SK-N-SH (cell line): ENCODE measurements at regions not wholly inside any gene's neighbourhood (a gene's known extent, or its start where the extent isn't known, plus 50 kb on each side); places are given as distances from the start of the nearest gene placed in this dataset.

ENCODE experiments used
- CTCF ChIA-PET: fragments of 300-600, 350-600 bp; formaldehyde crosslinking; extraction: SDS; loops from one replicate; lab custom pipeline; 2021; lab: Yijun Ruan, JAX
- POLR2A ChIA-PET: fragments of 350-600 bp; sonication (Branson Sonifier 250); formaldehyde crosslinking; extraction: SDS; loops from one replicate; lab custom pipeline; 2020; ENCODE audit warnings: antibody characterized with exemption, inconsistent platforms; lab: Yijun Ruan, JAX
- DNase-seq: peaks from one replicate; pipeline ENCODE4 v3.0.0; 2012
- H2AFZ ChIP-seq: fragments of 200-600 bp; sonication (generic); 2 replicates; pipeline ENCODE4 v1.8.1; 2016; ENCODE audit warnings: antibody characterized with exemption, mild to moderate bottlenecking, low read depth
- H3F3A ChIP-seq: fragments of 200-600 bp; sonication (generic); replicated peaks from 2 replicates; pipeline ENCODE3; 2016; ENCODE audit warnings: antibody characterized with exemption, mild to moderate bottlenecking; ENCODE audit not compliant: insufficient read depth
- H3K27ac ChIP-seq, 2 experiments: fragments of 200-500 bp in 1 of 2; fragments of 200-600 bp in 1 of 2; sonication (Bioruptor generic) in 1 of 2; sonication (generic), shearing (Covaris generic) in 1 of 2; 2 replicates each; pipeline versions ENCODE4 v1.5.1 to v1.6.1; 2014 to 2016; ENCODE audit warnings: low read depth in 2 of 2, inconsistent platforms in 1 of 2, low read length in 1 of 2, mild to moderate bottlenecking in 1 of 2, mixed read lengths in 1 of 2
- H3K27me3 ChIP-seq: fragments of 200-600 bp; sonication (generic), shearing (Covaris generic); 2 replicates; pipeline ENCODE4 v1.6.1; 2016; ENCODE audit warnings: mixed run types; ENCODE audit not compliant: insufficient read depth
- H3K36me3 ChIP-seq, 2 experiments: fragments of 200-500 bp in 1 of 2; fragments of 200-600 bp in 1 of 2; sonication (Bioruptor generic) in 1 of 2; sonication (generic) in 1 of 2; replicated peaks in 1 of 2; 2 replicates each; pipeline versions ENCODE3 to v1.5.1; 2014 to 2016; ENCODE audit warnings: low read length in 1 of 2, mild to moderate bottlenecking in 1 of 2; ENCODE audit not compliant: insufficient read depth in 2 of 2, control insufficient read depth in 1 of 2
- H3K4me1 ChIP-seq, 2 experiments: fragments of 200-500 bp in 1 of 2; fragments of 200-600 bp in 1 of 2; sonication (Bioruptor generic) in 1 of 2; sonication (generic), shearing (Covaris generic) in 1 of 2; 2 replicates each; pipeline versions ENCODE4 v1.5.1 to v1.6.1; 2014 to 2016; ENCODE audit warnings: low read depth in 1 of 2, low read length in 1 of 2, mixed run types in 1 of 2; ENCODE audit not compliant: insufficient read depth in 2 of 2, control insufficient read depth in 1 of 2
- H3K4me2 ChIP-seq: fragments of 200-600 bp; sonication (generic), shearing (Covaris generic); 2 replicates; pipeline ENCODE4 v1.6.1; 2017; ENCODE audit warnings: mixed run types
- H3K4me3 ChIP-seq, 2 experiments: fragments of 200-500 bp in 1 of 2; fragments of 200-600 bp in 1 of 2; sonication (Bioruptor generic) in 1 of 2; sonication (generic), shearing (Covaris generic) in 1 of 2; 2 replicates each; pipeline versions ENCODE4 v1.5.1 to v1.8.1; 2014 to 2016; ENCODE audit warnings: low read depth in 2 of 2, inconsistent platforms in 1 of 2, low read length in 1 of 2, mild to moderate bottlenecking in 1 of 2, mixed read lengths in 1 of 2, moderate library complexity in 1 of 2
- H3K79me2 ChIP-seq: fragments of 200-600 bp; sonication (generic); 2 replicates; pipeline ENCODE4 v1.8.1; 2017; ENCODE audit warnings: mild to moderate bottlenecking; ENCODE audit not compliant: insufficient read depth
- H3K9ac ChIP-seq: fragments of 200-600 bp; sonication (generic); 2 replicates; pipeline ENCODE4 v1.6.1; 2017; ENCODE audit warnings: mixed run types
- H3K9me2 ChIP-seq: fragments of 200-600 bp; sonication (generic); 2 replicates; pipeline ENCODE4 v1.6.1; 2017; ENCODE audit warnings: mixed run types
- H3K9me3 ChIP-seq: fragments of 200-600 bp; sonication (generic); 2 replicates; pipeline ENCODE4 v1.6.1; 2017; ENCODE audit warnings: mixed run types, mild to moderate bottlenecking, moderate library complexity
- H4K20me1 ChIP-seq: fragments of 200-600 bp; sonication (generic); 2 replicates; pipeline ENCODE4 v1.6.1; 2017; ENCODE audit warnings: mild to moderate bottlenecking, mixed run types; ENCODE audit not compliant: insufficient read depth
- EZH2phosphoT487 ChIP-seq: fragments of 200-600 bp; sonication (generic); IDR thresholded peaks from 2 replicates; pipeline ENCODE4 v1.6.1; 2017; ENCODE audit warnings: low read depth, mixed run types, mild to moderate bottlenecking, antibody characterized with exemption, moderate library complexity, borderline replicate concordance
- FOXJ3 ChIP-seq: sonication (generic); formaldehyde crosslinking; IDR thresholded peaks from 2 replicates; pipeline ENCODE4 v1.5.1; 2020; ENCODE audit warnings: mild to moderate bottlenecking, missing genetic modification reagents
- FOXM1 ChIP-seq: IDR thresholded peaks from 2 replicates; pipeline ENCODE4 v1.4.0; 2012; ENCODE audit warnings: low read depth, mild to moderate bottlenecking
- GABPA ChIP-seq: IDR thresholded peaks from 2 replicates; pipeline ENCODE4 v1.4.0; 2012; ENCODE audit warnings: low read depth, mild to moderate bottlenecking
- JUND ChIP-seq: IDR thresholded peaks from 2 replicates; pipeline ENCODE4 v1.4.0; 2012
- NRF1 ChIP-seq: IDR thresholded peaks from 2 replicates; pipeline ENCODE4 v1.6.1; 2012; ENCODE audit warnings: low read depth, mild to moderate bottlenecking, low read length
- POLR2AphosphoS5 ChIP-seq: IDR thresholded peaks from 2 replicates; pipeline ENCODE4 v1.6.1; 2012; ENCODE audit warnings: low read depth, low read length
- RCOR1 ChIP-seq: fragments of 150-350 bp; IDR thresholded peaks from 2 replicates; pipeline ENCODE4 v1.6.1; 2017; ENCODE audit warnings: antibody characterized with exemption, low read length
- REST ChIP-seq: IDR thresholded peaks from 2 replicates; pipeline ENCODE4 v1.6.1; 2012; ENCODE audit warnings: mild to moderate bottlenecking, low read depth, low read length, moderate library complexity
- RFX5 ChIP-seq: IDR thresholded peaks from 2 replicates; pipeline ENCODE4 v1.6.1; 2012; ENCODE audit warnings: mild to moderate bottlenecking, improper control_type of control experiment, low read length
- RXRA ChIP-seq: IDR thresholded peaks from 2 replicates; pipeline ENCODE4 v1.4.0; 2012; ENCODE audit warnings: low read depth, mild to moderate bottlenecking, borderline replicate concordance
- SIN3A ChIP-seq: IDR thresholded peaks from 2 replicates; pipeline ENCODE4 v1.6.1; 2012; ENCODE audit warnings: low read depth, mild to moderate bottlenecking, low read length, moderate library complexity, borderline replicate concordance
- TCF12 ChIP-seq: IDR thresholded peaks from 2 replicates; pipeline ENCODE4 v1.4.0; 2012
- TEAD4 ChIP-seq: IDR thresholded peaks from 2 replicates; pipeline ENCODE4 v1.4.0; 2012; ENCODE audit warnings: mild to moderate bottlenecking, borderline replicate concordance; ENCODE audit not compliant: insufficient read depth
- USF1 ChIP-seq: IDR thresholded peaks from 2 replicates; pipeline ENCODE4 v1.4.0; 2012; ENCODE audit warnings: low read depth, borderline replicate concordance
- ZBTB33 ChIP-seq: IDR thresholded peaks from 2 replicates; pipeline ENCODE4 v1.4.0; 2012; ENCODE audit warnings: low read depth, borderline replicate concordance
- WGBS: methylation state at CpG from one replicate; pipeline ENCODE4 v1.1.6; 2017; ENCODE audit warnings: low lambda C conversion rate; 5-methylcytosine and 5-hydroxymethylcytosine counted together

GRCh38 chr10:18968159-18968558, 80.4 kb upstream of the MALRD1 start:
- no peak overlapping the region for H3K4me2 ChIP-seq
- H2AFZ ChIP-seq = no peak overlapping the region
- POLR2A ChIA-PET = no interaction called here
- H3K79me2 ChIP-seq = no peaks in the 10 kb centered on the region
- H3K36me3 ChIP-seq = no peaks in the 10 kb centered on the region
- DNase-seq = no peak
- no peaks in the 10 kb centered on the region for H3K9me2 ChIP-seq
- TF ChIP-seq FOXM1 = no peak
- TF ChIP-seq USF1 = no peak
- TF ChIP-seq FOXJ3 (CRISPR knock-in tag) = no peak
- TF ChIP-seq, all 33 proteins: peak for 0
- Histone ChIP-seq H3K9ac (no peak overlapping the region), H3K27ac (no peak overlapping the region), H3K9me3 (no peaks in the 10 kb centered on the region), H3K27me3 (no peaks in the 10 kb centered on the region), H3K4me3 (no peak overlapping the region), H3F3A (no peaks in the 10 kb centered on the region), H3K4me1 (no peaks in the 10 kb centered on the region; a peak in 1 of 4 replicates), H4K20me1 (no peaks in the 10 kb centered on the region)
- 30% methylated on average over 1 of the region's 1 CpG for WGBS
- CTCF ChIA-PET = no interaction called here

- no peaks in the 10 kb centered on the region for H3K79me2 ChIP-seq
- H3F3A ChIP-seq = no peaks in the 10 kb centered on the region
- no peak overlapping the region for H3K27ac ChIP-seq
- ChIA-PET CTCF (no interaction called here), POLR2A (no interaction called here)
- H3K27me3 ChIP-seq = no peaks in the 10 kb centered on the region
- H2AFZ ChIP-seq = no peak overlapping the region
- TF ChIP-seq RCOR1 = no peak
- TF ChIP-seq EZH2phosphoT487 = no peak
- no peak for TF ChIP-seq TCF12
- TF ChIP-seq FOXM1 = no peak
- TF ChIP-seq GABPA = no peak
- TF ChIP-seq POLR2AphosphoS5 = no peak
- TF ChIP-seq RFX5 = no peak
- TF ChIP-seq SIN3A = no peak
- no peak overlapping the region for H3K9ac ChIP-seq
- H3K9me2 ChIP-seq = no peaks in the 10 kb centered on the region
- H3K4me1 ChIP-seq = no peaks in the 10 kb centered on the region
- no peak for DNase-seq
- H3K4me3 ChIP-seq = no peak overlapping the region
- no peak overlapping the region for H3K4me2 ChIP-seq
- no peaks in the 10 kb centered on the region for H4K20me1 ChIP-seq
- H3K36me3 ChIP-seq = no peaks in the 10 kb centered on the region
- no peaks in the 10 kb centered on the region for H3K9me3 ChIP-seq
- WGBS = 18% methylated on average over 4 of the region's 4 CpGs
Observed at GRCh38 chr10:18976696-18977251, 71.8 kb upstream of the MALRD1 start.

- TF ChIP-seq FOXM1 (no peak), REST (no peak), JUND (no peak), ZBTB33 (no peak), RXRA (no peak), TEAD4 (no peak), NRF1 (no peak)
- TF ChIP-seq, all 33 proteins: peak for 0
- Histone ChIP-seq H2AFZ (no peak overlapping the region), H3K4me3 (no peak overlapping the region), H3K4me2 (no peak overlapping the region), H3K9me2 (no peaks in the 10 kb centered on the region), H3K27me3 (no peaks in the 10 kb centered on the region), H4K20me1 (no peaks in the 10 kb centered on the region), H3K4me1 (no peaks in the 10 kb centered on the region), H3K36me3 (no peaks in the 10 kb centered on the region), H3K9me3 (no peaks in the 10 kb centered on the region), H3K79me2 (no peaks in the 10 kb centered on the region), H3K9ac (no peak overlapping the region), H3F3A (no peaks in the 10 kb centered on the region), H3K27ac (no peak overlapping the region)
- DNase-seq = no peak
- WGBS = 37% methylated on average over 4 of the region's 4 CpGs
- ChIA-PET CTCF (no interaction called here), POLR2A (no interaction called here)
Observed at GRCh38 chr10:18980089-18980629, 68.4 kb upstream of the MALRD1 start.
